WTC11 (cell line): ENCODE measurements at regions not wholly inside any gene's neighbourhood (a gene's known extent, or its start where the extent isn't known, plus 50 kb on each side); places are given as distances from the start of the nearest gene placed in this dataset.

Source experiments
- ATAC-seq: fragments of 200-7000 bp; cut with Tn5 transposase; 2 replicates; pipeline ENCODE4 v1.10.0; 2021; ENCODE audit warnings: mild to moderate bottlenecking, moderate library complexity
- CTCF ChIA-PET: fragments of 300-600 bp; sonication (Branson Sonifier 250); formaldehyde crosslinking; loops from one replicate; lab custom pipeline; 2021; ENCODE audit warnings: antibody characterized with exemption; lab: Charles Lee
- POLR2A ChIA-PET: fragments of 350-600 bp; sonication (Branson Sonifier 250); formaldehyde crosslinking; loops from one replicate; lab custom pipeline; 2021; ENCODE audit warnings: antibody characterized with exemption; lab: Charles Lee
- DNase-seq: peaks from one replicate; pipeline ENCODE4 v3.0.0; 2021; ENCODE audit warnings: low spot score
- H3K27ac Mint-ChIP-seq: 2 replicates; pipeline ENCODE4 v1.8.0; 2021; ENCODE audit warnings: mixed read lengths
- H3K27me3 Mint-ChIP-seq: 2 replicates; pipeline ENCODE4 v1.8.0; 2021; ENCODE audit warnings: low read depth, mild to moderate bottlenecking, moderate library complexity, mixed read lengths
- H3K36me3 Mint-ChIP-seq: 2 replicates; pipeline ENCODE4 v1.8.0; 2021; ENCODE audit warnings: mixed read lengths
- H3K4me1 Mint-ChIP-seq: 2 replicates; pipeline ENCODE4 v1.8.0; 2022; ENCODE audit warnings: mixed read lengths
- H3K4me3 Mint-ChIP-seq: 2 replicates; pipeline ENCODE4 v1.8.0; 2021; ENCODE audit warnings: mild to moderate bottlenecking, moderate library complexity, mixed read lengths
- H3K9me3 Mint-ChIP-seq: 2 replicates; pipeline ENCODE4 v1.8.0; 2021; ENCODE audit warnings: mixed read lengths
- ATF3 ChIP-seq: sonication (generic); formaldehyde crosslinking; conservative IDR thresholded peaks from 2 replicates; pipeline ENCODE4 v1.8.1; 2022; ENCODE audit warnings: mild to moderate bottlenecking, missing genetic modification reagents
- CREB1 ChIP-seq: sonication (generic); formaldehyde crosslinking; IDR thresholded peaks from 2 replicates; pipeline ENCODE4 v1.8.0; 2023; ENCODE audit warnings: mild to moderate bottlenecking, missing genetic modification reagents
- E2F1 ChIP-seq: sonication (generic); formaldehyde crosslinking; IDR thresholded peaks from 2 replicates; pipeline ENCODE4 v1.8.0; 2022; ENCODE audit warnings: mild to moderate bottlenecking, missing genetic modification reagents
- GABPB1 ChIP-seq: sonication (generic); formaldehyde crosslinking; IDR thresholded peaks from 2 replicates; pipeline ENCODE4 v1.8.1; 2023; ENCODE audit warnings: mild to moderate bottlenecking, missing genetic modification reagents
- GTF2I ChIP-seq: fragments of 250-450 bp; sonication (Bioruptor Pico); conservative IDR thresholded peaks from 2 replicates; pipeline ENCODE4 v1.4.0; 2021; ENCODE audit warnings: mild to moderate bottlenecking
- IRF2 ChIP-seq: sonication (generic); formaldehyde crosslinking; IDR thresholded peaks from 2 replicates; pipeline ENCODE4 v1.8.0; 2022; ENCODE audit warnings: low read depth, missing genetic modification reagents, borderline replicate concordance
- MLX ChIP-seq: sonication (generic); formaldehyde crosslinking; IDR thresholded peaks from 2 replicates; pipeline ENCODE4 v1.8.1; 2023; ENCODE audit warnings: mild to moderate bottlenecking, missing genetic modification reagents, moderate library complexity
- MXD4 ChIP-seq: fragments of 250-450 bp; sonication (Bioruptor Pico); IDR thresholded peaks from 2 replicates; pipeline ENCODE4 v1.8.0; 2021; ENCODE audit warnings: mild to moderate bottlenecking, moderate library complexity, borderline replicate concordance
- PRRX2 ChIP-seq: fragments of 250-450 bp; sonication (Bioruptor Pico); IDR thresholded peaks from 2 replicates; pipeline ENCODE4 v1.8.0; 2021; ENCODE audit warnings: mild to moderate bottlenecking
- RELA ChIP-seq: sonication (generic); formaldehyde crosslinking; IDR thresholded peaks from 2 replicates; pipeline ENCODE4 v1.8.1; 2022; ENCODE audit warnings: missing genetic modification reagents, mild to moderate bottlenecking, borderline replicate concordance
- RORB ChIP-seq: fragments of 250-450 bp; sonication (Bioruptor Pico); IDR thresholded peaks from 2 replicates; pipeline ENCODE4 v1.9.0; 2021; ENCODE audit warnings: mild to moderate bottlenecking
- SMAD3 ChIP-seq: sonication (generic); formaldehyde crosslinking; IDR thresholded peaks from 2 replicates; pipeline ENCODE4 v1.8.0; 2022; ENCODE audit warnings: missing genetic modification reagents, mild to moderate bottlenecking, borderline replicate concordance
- SMAD4 ChIP-seq: sonication (generic); formaldehyde crosslinking; IDR thresholded peaks from 2 replicates; pipeline ENCODE4 v1.8.0; 2022; ENCODE audit warnings: mild to moderate bottlenecking, missing genetic modification reagents
- STAT6 ChIP-seq: sonication (generic); formaldehyde crosslinking; conservative IDR thresholded peaks from 2 replicates; pipeline ENCODE4 v1.8.1; 2023; ENCODE audit warnings: mild to moderate bottlenecking, low read depth, missing genetic modification reagents, moderate library complexity
- TP53 ChIP-seq: sonication (generic); formaldehyde crosslinking; IDR thresholded peaks from 2 replicates; pipeline ENCODE4 v1.8.1; 2023; ENCODE audit warnings: mild to moderate bottlenecking, missing genetic modification reagents
- USF2 ChIP-seq: sonication (generic); formaldehyde crosslinking; IDR thresholded peaks from 2 replicates; pipeline ENCODE4 v1.8.1; 2023; ENCODE audit warnings: mild to moderate bottlenecking, missing genetic modification reagents, moderate library complexity
- ZNF121 ChIP-seq: sonication (generic); formaldehyde crosslinking; IDR thresholded peaks from 2 replicates; pipeline ENCODE4 v1.8.0; 2023; ENCODE audit warnings: missing genetic modification reagents
- ZNF138 ChIP-seq: sonication (generic); formaldehyde crosslinking; conservative IDR thresholded peaks from 2 replicates; pipeline ENCODE4 v1.8.1; 2022; ENCODE audit warnings: mild to moderate bottlenecking, moderate library complexity, missing genetic modification reagents
- ZNF232 ChIP-seq: sonication (generic); formaldehyde crosslinking; IDR thresholded peaks from 2 replicates; pipeline ENCODE4 v1.8.0; 2022; ENCODE audit warnings: mild to moderate bottlenecking, missing genetic modification reagents
- ZNF396 ChIP-seq: fragments of 250-450 bp; sonication (Bioruptor Pico); IDR thresholded peaks from 2 replicates; pipeline ENCODE4 v1.8.0; 2021; ENCODE audit warnings: mild to moderate bottlenecking, moderate library complexity, borderline replicate concordance
- ZNF416 ChIP-seq: fragments of 250-450 bp; sonication (Bioruptor Pico); IDR thresholded peaks from 2 replicates; pipeline ENCODE4 v1.9.0; 2021; ENCODE audit warnings: mild to moderate bottlenecking, inconsistent platforms

- ChIA-PET POLR2A (no interaction called here), CTCF (no interaction called here)
- H3K27me3 Mint-ChIP-seq = no peaks in the 10 kb centered on the region
- TF ChIP-seq GABPB1 (CRISPR knock-in tag) (peak; percentile 17; the same call in 1 of the 2 replicates), TP53 (CRISPR knock-in tag) (no peak)
- TF ChIP-seq, all 79 proteins: peak for 1
- no peak overlapping the region for H3K27ac Mint-ChIP-seq
- no peak overlapping the region for H3K4me3 Mint-ChIP-seq
- H3K4me1 Mint-ChIP-seq = peaks cover 7% of the 10 kb centered on the region
- no peak for ATAC-seq
- H3K36me3 Mint-ChIP-seq = no peaks in the 10 kb centered on the region
- H3K9me3 Mint-ChIP-seq = no peaks in the 10 kb centered on the region
- no peak for DNase-seq
Observed at GRCh38 chr7:17184805-17185689, 113.4 kb upstream of the AHR start.

- Mint-ChIP-seq H3K36me3 (no peaks in the 10 kb centered on the region), H3K4me3 (no peak overlapping the region), H3K9me3 (no peaks in the 10 kb centered on the region), H3K27ac (no peak overlapping the region), H3K27me3 (no peaks in the 10 kb centered on the region), H3K4me1 (peaks cover 7% of the 10 kb centered on the region)
- TF ChIP-seq STAT6 (CRISPR knock-in tag) (no peak), ATF3 (CRISPR knock-in tag) (no peak), ZNF138 (CRISPR knock-in tag) (no peak), ZNF416 (CRISPR knock-in tag) (no peak), ZNF232 (no peak), MLX (CRISPR knock-in tag) (no peak), MXD4 (CRISPR knock-in tag) (no peak), SMAD3 (CRISPR knock-in tag) (no peak), ZNF121 (no peak), CREB1 (CRISPR knock-in tag) (no peak), RORB (no peak), ZNF396 (CRISPR knock-in tag) (no peak), IRF2 (CRISPR knock-in tag) (no peak), RELA (CRISPR knock-in tag) (no peak), GTF2I (CRISPR knock-in tag) (no peak), USF2 (CRISPR knock-in tag) (no peak), E2F1 (no peak), SMAD4 (no peak), PRRX2 (CRISPR knock-in tag) (no peak)
- ATAC-seq = no peak
- no peak for DNase-seq
- CTCF ChIA-PET = no interaction called here
- POLR2A ChIA-PET = no interaction called here
Observed at GRCh38 chr7:17185690-17186070, 112.8 kb upstream of the AHR start.
